ENCODE measurements at regions not wholly inside any gene's neighbourhood (a gene's known extent, or its start where the extent isn't known, plus 50 kb on each side); places are given as distances from the start of the nearest gene placed in this dataset.
"Not testable (repeated sequence)": the region's sequence is repeated elsewhere in the genome, so short reads cannot be mapped to it uniquely, and the experiment has no call there.

- no peak for DNase-seq (ENCODE audit: low spot score in 2 of 2)
- Histone ChIP-seq H3K9me3 (no peaks in the 10 kb centered on the region), H3K4me3 (no peak overlapping the region), H3K27me3 (ENCODE audit: low read depth) (no peaks in the 10 kb centered on the region), H3K4me1 (no peaks in the 10 kb centered on the region), H3K36me3 (replicated peaks) (no peaks in the 10 kb centered on the region)
- in situ Hi-C loops (cut with MboI; ENCODE audit: low sequenced_read_pairs): no loop called here
Observed at GRCh38 chr11:92168936-92169335, 55.7 kb upstream of the FAT3 start.

GRCh38 chr11:92167571-92167970, 57.0 kb upstream of the FAT3 start:
- H3K36me3 ChIP-seq (replicated peaks): no peaks in the 10 kb centered on the region
- H3K9me3 ChIP-seq: no peaks in the 10 kb centered on the region
- in situ Hi-C loops (cut with MboI; ENCODE audit: low sequenced_read_pairs): no loop called here
- H3K4me1 ChIP-seq: no peaks in the 10 kb centered on the region
- no peak for DNase-seq (ENCODE audit: low spot score in 2 of 2)
- no peak overlapping the region for H3K4me3 ChIP-seq
- H3K27me3 ChIP-seq (ENCODE audit: low read depth): no peaks in the 10 kb centered on the region

- H3K9me3 ChIP-seq: no peaks in the 10 kb centered on the region
- H3K27me3 ChIP-seq (ENCODE audit: low read depth): no peaks in the 10 kb centered on the region
- H3K36me3 ChIP-seq (replicated peaks): no peaks in the 10 kb centered on the region
- H3K4me1 ChIP-seq: no peaks in the 10 kb centered on the region
- in situ Hi-C loops (cut with MboI; ENCODE audit: low sequenced_read_pairs): no loop called here
- H3K4me3 ChIP-seq: no peak overlapping the region
- DNase-seq (ENCODE audit: low spot score in 2 of 2): no peak
Observed at GRCh38 chr11:92166335-92166734, 58.3 kb upstream of the FAT3 start.

GRCh38 chr11:92163879-92164278, 60.7 kb upstream of the FAT3 start:
- no peak for DNase-seq (ENCODE audit: low spot score in 2 of 2)
- Histone ChIP-seq H3K4me3 (no peak overlapping the region), H3K4me1 (no peaks in the 10 kb centered on the region), H3K27me3 (ENCODE audit: low read depth) (no peaks in the 10 kb centered on the region), H3K36me3 (replicated peaks) (no peaks in the 10 kb centered on the region), H3K9me3 (no peaks in the 10 kb centered on the region)
- in situ Hi-C loops (cut with MboI; ENCODE audit: low sequenced_read_pairs): no loop called here

- Histone ChIP-seq H3K4me3 (no peak overlapping the region), H3K9me3 (no peaks in the 10 kb centered on the region), H3K36me3 (replicated peaks) (no peaks in the 10 kb centered on the region), H3K4me1 (no peaks in the 10 kb centered on the region), H3K27me3 (ENCODE audit: low read depth) (no peaks in the 10 kb centered on the region)
- DNase-seq (ENCODE audit: low spot score in 2 of 2): no peak
- in situ Hi-C loops (cut with MboI; ENCODE audit: low sequenced_read_pairs): no loop called here
Observed at GRCh38 chr11:92162776-92163175, 61.8 kb upstream of the FAT3 start.

- in situ Hi-C loops (cut with MboI; ENCODE audit: low sequenced_read_pairs): no loop called here
- Histone ChIP-seq H3K4me3 (no peak overlapping the region), H3K36me3 (replicated peaks) (no peaks in the 10 kb centered on the region), H3K4me1 (no peaks in the 10 kb centered on the region), H3K27me3 (ENCODE audit: low read depth) (no peaks in the 10 kb centered on the region), H3K9me3 (no peaks in the 10 kb centered on the region)
- DNase-seq (ENCODE audit: low spot score in 2 of 2): no peak
Observed at GRCh38 chr11:92159931-92160330, 64.7 kb upstream of the FAT3 start.

- in situ Hi-C loops (cut with MboI; ENCODE audit: low sequenced_read_pairs); H3K36me3 ChIP-seq (replicated peaks); H3K4me1 ChIP-seq; H3K9me3 ChIP-seq; DNase-seq (ENCODE audit: low spot score in 2 of 2); H3K4me3 ChIP-seq; H3K27me3 ChIP-seq (ENCODE audit: low read depth): not testable (repeated sequence)
Observed at GRCh38 chr11:92157390-92157789, 67.2 kb upstream of the FAT3 start.

GRCh38 chr11:92154611-92155010, 70.0 kb upstream of the FAT3 start:
- Histone ChIP-seq H3K27me3 (ENCODE audit: low read depth) (no peaks in the 10 kb centered on the region; the same call in 1 of the 2 replicates), H3K4me3 (no peak overlapping the region), H3K4me1 (peaks cover 3% of the 10 kb centered on the region; the same call in 1 of the 2 replicates), H3K36me3 (replicated peaks) (no peaks in the 10 kb centered on the region), H3K9me3 (no peaks in the 10 kb centered on the region)
- DNase-seq (ENCODE audit: low spot score in 2 of 2): no peak
- in situ Hi-C loops (cut with MboI; ENCODE audit: low sequenced_read_pairs): no loop called here

- DNase-seq (ENCODE audit: low spot score in 2 of 2): peak in 1 of 2 experiments; percentile 50
- H3K4me3 ChIP-seq: no peak overlapping the region
- in situ Hi-C loops (cut with MboI; ENCODE audit: low sequenced_read_pairs): no loop called here
- H3K4me1 ChIP-seq: peaks cover 3% of the 10 kb centered on the region; the same call in 1 of the 2 replicates
- H3K36me3 ChIP-seq (replicated peaks): no peaks in the 10 kb centered on the region
- H3K27me3 ChIP-seq (ENCODE audit: low read depth): no peaks in the 10 kb centered on the region; the same call in 1 of the 2 replicates
- H3K9me3 ChIP-seq: no peaks in the 10 kb centered on the region
Observed at GRCh38 chr11:92154110-92154509, 70.5 kb upstream of the FAT3 start.

GRCh38 chr11:92153542-92153941, 71.1 kb upstream of the FAT3 start:
- in situ Hi-C loops (cut with MboI; ENCODE audit: low sequenced_read_pairs): no loop called here

GRCh38 chr11:92152245-92152644, 72.4 kb upstream of the FAT3 start:
- H3K9me3 ChIP-seq: no peaks in the 10 kb centered on the region
- peak in 1 of 2 experiments; percentile 16 for DNase-seq (ENCODE audit: low spot score in 2 of 2)
- H3K27me3 ChIP-seq (ENCODE audit: low read depth): no peaks in the 10 kb centered on the region; the same call in 1 of the 2 replicates
- H3K4me3 ChIP-seq: no peak overlapping the region
- peaks cover 3% of the 10 kb centered on the region; the same call in 1 of the 2 replicates for H3K4me1 ChIP-seq
- in situ Hi-C loops (cut with MboI; ENCODE audit: low sequenced_read_pairs): no loop called here
- no peaks in the 10 kb centered on the region for H3K36me3 ChIP-seq (replicated peaks)

More at GRCh38 chr11:92153542-92153941, 71.1 kb upstream of the FAT3 start:
- Histone ChIP-seq H3K36me3 (replicated peaks) (no peaks in the 10 kb centered on the region), H3K4me3 (no peak overlapping the region), H3K9me3 (no peaks in the 10 kb centered on the region), H3K4me1 (peaks cover 3% of the 10 kb centered on the region; the same call in 1 of the 2 replicates), H3K27me3 (ENCODE audit: low read depth) (no peaks in the 10 kb centered on the region; the same call in 1 of the 2 replicates)
- DNase-seq (ENCODE audit: low spot score in 2 of 2): no peak

- in situ Hi-C loops (cut with MboI; ENCODE audit: low sequenced_read_pairs): no loop called here
- Histone ChIP-seq H3K4me1 (peaks cover 3% of the 10 kb centered on the region; the same call in 1 of the 2 replicates), H3K4me3 (no peak overlapping the region), H3K27me3 (ENCODE audit: low read depth) (no peaks in the 10 kb centered on the region; the same call in 1 of the 2 replicates), H3K36me3 (replicated peaks) (no peaks in the 10 kb centered on the region), H3K9me3 (no peaks in the 10 kb centered on the region)
- no peak for DNase-seq (ENCODE audit: low spot score in 2 of 2)
Observed at GRCh38 chr11:92149996-92150395, 74.6 kb upstream of the FAT3 start.

GRCh38 chr11:92141725-92142124, 82.9 kb upstream of the FAT3 start:
- H3K36me3 ChIP-seq (replicated peaks): no peaks in the 10 kb centered on the region
- in situ Hi-C loops (cut with MboI; ENCODE audit: low sequenced_read_pairs): no loop called here
- no peaks in the 10 kb centered on the region for H3K9me3 ChIP-seq

GRCh38 chr11:92141159-92141558, 83.5 kb upstream of the FAT3 start:
- in situ Hi-C loops (cut with MboI; ENCODE audit: low sequenced_read_pairs): no loop called here
- Histone ChIP-seq H3K4me3 (no peak overlapping the region), H3K36me3 (replicated peaks) (no peaks in the 10 kb centered on the region), H3K27me3 (ENCODE audit: low read depth) (no peaks in the 10 kb centered on the region), H3K9me3 (no peaks in the 10 kb centered on the region), H3K4me1 (no peaks in the 10 kb centered on the region)
- DNase-seq (ENCODE audit: low spot score in 2 of 2): no peak

More at GRCh38 chr11:92141725-92142124, 82.9 kb upstream of the FAT3 start:
- H3K4me1 ChIP-seq: no peaks in the 10 kb centered on the region
- H3K4me3 ChIP-seq: no peak overlapping the region
- H3K27me3 ChIP-seq (ENCODE audit: low read depth): no peaks in the 10 kb centered on the region
- no peak for DNase-seq (ENCODE audit: low spot score in 2 of 2)

GRCh38 chr11:92140021-92140420, 84.6 kb upstream of the FAT3 start:
- H3K4me1 ChIP-seq: no peaks in the 10 kb centered on the region
- in situ Hi-C loops (cut with MboI; ENCODE audit: low sequenced_read_pairs): no loop called here
- H3K27me3 ChIP-seq (ENCODE audit: low read depth): no peaks in the 10 kb centered on the region
- no peaks in the 10 kb centered on the region for H3K36me3 ChIP-seq (replicated peaks)
- no peak overlapping the region for H3K4me3 ChIP-seq
- no peak for DNase-seq (ENCODE audit: low spot score in 2 of 2)
- no peaks in the 10 kb centered on the region for H3K9me3 ChIP-seq

Data from HAP-1 (cell line).